GM21619 (cell line): ENCODE measurements at regions not wholly inside any gene's neighbourhood (a gene's known extent, or its start where the extent isn't known, plus 50 kb on each side); places are given as distances from the start of the nearest gene placed in this dataset.
"Not testable (repeated sequence)": the region's sequence is repeated elsewhere in the genome, so short reads cannot be mapped to it uniquely, and the experiment has no call there.

Experiments
- ATAC-seq: cut with Tn5 transposase; IDR thresholded peaks from one replicate; pipeline ENCODE4 v1.9.1; 2021; ENCODE audit not compliant: unreplicated experiment

- no peak for ATAC-seq
Observed at GRCh38 chr18:76051396-76052226, 443.4 kb downstream of the ZNF516 start.

GRCh38 chr18:76046221-76046620 lies 448.8 kb downstream of the ZNF516 start:
- no peak for ATAC-seq

- ATAC-seq: no peak
Observed at GRCh38 chr18:76042511-76042910, 452.5 kb downstream of the ZNF516 start.

- ATAC-seq: no peak
Observed at GRCh38 chr18:76018210-76018609, 476.8 kb downstream of the ZNF516 start.

- ATAC-seq: no peak
Observed at GRCh38 chr18:76013057-76013456, 482.0 kb downstream of the ZNF516 start.

- ATAC-seq: no peak
Observed at GRCh38 chr18:76005632-76006208, 489.3 kb downstream of the ZNF516 start.

GRCh38 chr18:75987913-75988312 lies 507.1 kb downstream of the ZNF516 start:
- not testable (repeated sequence) for ATAC-seq

- ATAC-seq: no peak
Observed at GRCh38 chr18:75984853-75985252, 510.2 kb downstream of the ZNF516 start.

GRCh38 chr18:75981102-75981501 lies 513.9 kb downstream of the ZNF516 start:
- ATAC-seq: no peak

- ATAC-seq: no peak
Observed at GRCh38 chr18:75977081-75977480, 518.0 kb downstream of the ZNF516 start.

- no peak for ATAC-seq
Observed at GRCh38 chr18:75970212-75970611, 524.8 kb downstream of the ZNF516 start.

- no peak for ATAC-seq
Observed at GRCh38 chr18:75966431-75966830, 528.6 kb downstream of the ZNF516 start.

- no peak for ATAC-seq
Observed at GRCh38 chr18:75962036-75962572, 532.9 kb downstream of the ZNF516 start.

- not testable (repeated sequence) for ATAC-seq
Observed at GRCh38 chr18:75960356-75960755, 532.9 kb upstream of the SMIM21 start.

- ATAC-seq: no peak
Observed at GRCh38 chr18:75959150-75959549, 531.6 kb upstream of the SMIM21 start.

- no peak for ATAC-seq
Observed at GRCh38 chr18:75958683-75959082, 531.2 kb upstream of the SMIM21 start.

GRCh38 chr18:75945265-75945933 lies 517.9 kb upstream of the SMIM21 start:
- ATAC-seq: no peak

- ATAC-seq: no peak
Observed at GRCh38 chr18:75937306-75937705, 509.8 kb upstream of the SMIM21 start.

GRCh38 chr18:75936862-75937261 lies 509.4 kb upstream of the SMIM21 start:
- no peak for ATAC-seq

GRCh38 chr18:75931079-75931478 lies 503.6 kb upstream of the SMIM21 start:
- ATAC-seq: no peak

- no peak for ATAC-seq
Observed at GRCh38 chr18:75928706-75929105, 501.2 kb upstream of the SMIM21 start.

- no peak for ATAC-seq
Observed at GRCh38 chr18:75927791-75928190, 500.3 kb upstream of the SMIM21 start.
